WTC11 (cell line): ENCODE measurements at regions not wholly inside any gene's neighbourhood (a gene's known extent, or its start where the extent isn't known, plus 50 kb on each side); places are given as distances from the start of the nearest gene placed in this dataset.

Source experiments
- ATAC-seq: fragments of 200-7000 bp; cut with Tn5 transposase; 2 replicates; pipeline ENCODE4 v1.10.0; 2021; ENCODE audit warnings: mild to moderate bottlenecking, moderate library complexity
- CTCF ChIA-PET: fragments of 300-600 bp; sonication (Branson Sonifier 250); formaldehyde crosslinking; loops from one replicate; lab custom pipeline; 2021; ENCODE audit warnings: antibody characterized with exemption; lab: Charles Lee
- POLR2A ChIA-PET: fragments of 350-600 bp; sonication (Branson Sonifier 250); formaldehyde crosslinking; loops from one replicate; lab custom pipeline; 2021; ENCODE audit warnings: antibody characterized with exemption; lab: Charles Lee
- DNase-seq: peaks from one replicate; pipeline ENCODE4 v3.0.0; 2021; ENCODE audit warnings: low spot score
- H3K27ac Mint-ChIP-seq: 2 replicates; pipeline ENCODE4 v1.8.0; 2021; ENCODE audit warnings: mixed read lengths
- H3K27me3 Mint-ChIP-seq: 2 replicates; pipeline ENCODE4 v1.8.0; 2021; ENCODE audit warnings: low read depth, mild to moderate bottlenecking, moderate library complexity, mixed read lengths
- H3K36me3 Mint-ChIP-seq: 2 replicates; pipeline ENCODE4 v1.8.0; 2021; ENCODE audit warnings: mixed read lengths
- H3K4me1 Mint-ChIP-seq: 2 replicates; pipeline ENCODE4 v1.8.0; 2022; ENCODE audit warnings: mixed read lengths
- H3K4me3 Mint-ChIP-seq: 2 replicates; pipeline ENCODE4 v1.8.0; 2021; ENCODE audit warnings: mild to moderate bottlenecking, moderate library complexity, mixed read lengths
- H3K9me3 Mint-ChIP-seq: 2 replicates; pipeline ENCODE4 v1.8.0; 2021; ENCODE audit warnings: mixed read lengths
- ATF1 ChIP-seq: sonication (generic); formaldehyde crosslinking; IDR thresholded peaks from 2 replicates; pipeline ENCODE4 v1.8.1; 2023; ENCODE audit warnings: mild to moderate bottlenecking, moderate library complexity, missing genetic modification reagents
- CBFB ChIP-seq: sonication (generic); formaldehyde crosslinking; IDR thresholded peaks from 2 replicates; pipeline ENCODE4 v1.8.1; 2022; ENCODE audit warnings: mild to moderate bottlenecking, low read depth, missing genetic modification reagents
- EMX1 ChIP-seq: fragments of 250-450 bp; sonication (Bioruptor Pico); IDR thresholded peaks from 2 replicates; pipeline ENCODE4 v1.8.0; 2021; ENCODE audit warnings: mild to moderate bottlenecking
- GRHL2 ChIP-seq: fragments of 250-450 bp; sonication (Bioruptor Pico); IDR thresholded peaks from 2 replicates; pipeline ENCODE4 v1.8.0; 2022; ENCODE audit warnings: mild to moderate bottlenecking, moderate library complexity; ENCODE audit not compliant: insufficient replicate concordance, severe bottlenecking
- IRF2 ChIP-seq: sonication (generic); formaldehyde crosslinking; IDR thresholded peaks from 2 replicates; pipeline ENCODE4 v1.8.0; 2022; ENCODE audit warnings: low read depth, missing genetic modification reagents, borderline replicate concordance
- NFE2L1 ChIP-seq: sonication (generic); formaldehyde crosslinking; IDR thresholded peaks from 2 replicates; pipeline ENCODE4 v1.8.1; 2023; ENCODE audit warnings: missing genetic modification reagents
- NR1H2 ChIP-seq: sonication (generic); formaldehyde crosslinking; IDR thresholded peaks from 2 replicates; pipeline ENCODE4 v1.9.0; 2021; ENCODE audit warnings: mild to moderate bottlenecking, moderate library complexity, missing genetic modification reagents
- OVOL2 ChIP-seq: fragments of 250-450 bp; sonication (Bioruptor Pico); IDR thresholded peaks from 2 replicates; pipeline ENCODE4 v1.9.0; 2021; ENCODE audit warnings: mild to moderate bottlenecking, borderline replicate concordance
- ZBTB21 ChIP-seq: sonication (generic); formaldehyde crosslinking; IDR thresholded peaks from 2 replicates; pipeline ENCODE4 v1.8.1; 2023; ENCODE audit warnings: mild to moderate bottlenecking, missing genetic modification reagents, borderline replicate concordance
- ZNF121 ChIP-seq: sonication (generic); formaldehyde crosslinking; IDR thresholded peaks from 2 replicates; pipeline ENCODE4 v1.8.0; 2023; ENCODE audit warnings: missing genetic modification reagents
- ZNF219 ChIP-seq: sonication (generic); formaldehyde crosslinking; IDR thresholded peaks from 2 replicates; pipeline ENCODE4 v1.8.0; 2023; ENCODE audit warnings: missing genetic modification reagents, mild to moderate bottlenecking, borderline replicate concordance
- ZNF416 ChIP-seq: fragments of 250-450 bp; sonication (Bioruptor Pico); IDR thresholded peaks from 2 replicates; pipeline ENCODE4 v1.9.0; 2021; ENCODE audit warnings: mild to moderate bottlenecking, inconsistent platforms
- TF ChIP-seq, protein P1 (sequence below): fragments of 250-450 bp; sonication (Bioruptor Pico); conservative IDR thresholded peaks from 2 replicates; pipeline ENCODE4 v1.9.0; 2021; ENCODE audit warnings: mild to moderate bottlenecking
- TF ChIP-seq, protein P2 (sequence below): fragments of 250-450 bp; sonication (Bioruptor Pico); IDR thresholded peaks from 2 replicates; pipeline ENCODE4 v2.1.2; 2022; ENCODE audit warnings: mild to moderate bottlenecking, moderate library complexity
- TF ChIP-seq, protein P3 (sequence below): sonication (generic); formaldehyde crosslinking; IDR thresholded peaks from 2 replicates; pipeline ENCODE4 v1.8.1; 2023; ENCODE audit warnings: mild to moderate bottlenecking, moderate library complexity, missing genetic modification reagents
- TF ChIP-seq, protein P4 (sequence below): fragments of 250-450 bp; sonication (Bioruptor Pico); IDR thresholded peaks from 2 replicates; pipeline ENCODE4 v1.9.0; 2021; ENCODE audit warnings: mild to moderate bottlenecking
- TF ChIP-seq, protein P5 (sequence below): sonication (generic); formaldehyde crosslinking; conservative IDR thresholded peaks from 2 replicates; pipeline ENCODE4 v1.8.1; 2022; ENCODE audit warnings: mild to moderate bottlenecking, missing genetic modification reagents
- TF ChIP-seq, protein P6 (sequence below): sonication (generic); formaldehyde crosslinking; IDR thresholded peaks from 2 replicates; pipeline ENCODE4 v1.8.1; 2022; ENCODE audit warnings: low read depth, mild to moderate bottlenecking, moderate library complexity, missing genetic modification reagents, borderline replicate concordance
- TF ChIP-seq, protein P7 (sequence below): sonication (generic); formaldehyde crosslinking; IDR thresholded peaks from 2 replicates; pipeline ENCODE4 v1.8.0; 2023; ENCODE audit warnings: missing genetic modification reagents, mild to moderate bottlenecking, borderline replicate concordance
- TF ChIP-seq, protein P8 (sequence below): sonication (generic); formaldehyde crosslinking; IDR thresholded peaks from 2 replicates; pipeline ENCODE4 v1.8.0; 2022; ENCODE audit warnings: mild to moderate bottlenecking, missing genetic modification reagents

DNA sequence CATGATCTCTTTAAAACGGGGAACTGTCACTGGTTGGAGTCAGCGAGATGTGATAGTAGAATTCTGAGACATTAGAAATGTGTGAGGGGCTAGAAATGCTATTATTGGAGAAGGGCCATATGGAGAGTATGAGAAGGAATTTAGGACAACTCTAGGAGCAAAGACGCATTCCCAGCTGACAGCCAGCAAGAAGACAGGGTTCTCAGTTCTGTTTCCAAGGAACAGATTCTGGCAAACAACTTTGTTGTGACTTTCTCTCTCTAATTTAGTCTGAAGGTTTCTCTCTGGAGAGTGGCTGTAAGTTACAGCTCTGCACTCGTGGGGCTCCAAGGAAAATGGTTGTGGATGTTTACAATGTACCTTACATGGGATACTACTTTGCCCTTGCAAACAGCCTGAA lies 876.3 kb downstream of the FAM181B start (continued):
- TF ChIP-seq, protein P1, sequence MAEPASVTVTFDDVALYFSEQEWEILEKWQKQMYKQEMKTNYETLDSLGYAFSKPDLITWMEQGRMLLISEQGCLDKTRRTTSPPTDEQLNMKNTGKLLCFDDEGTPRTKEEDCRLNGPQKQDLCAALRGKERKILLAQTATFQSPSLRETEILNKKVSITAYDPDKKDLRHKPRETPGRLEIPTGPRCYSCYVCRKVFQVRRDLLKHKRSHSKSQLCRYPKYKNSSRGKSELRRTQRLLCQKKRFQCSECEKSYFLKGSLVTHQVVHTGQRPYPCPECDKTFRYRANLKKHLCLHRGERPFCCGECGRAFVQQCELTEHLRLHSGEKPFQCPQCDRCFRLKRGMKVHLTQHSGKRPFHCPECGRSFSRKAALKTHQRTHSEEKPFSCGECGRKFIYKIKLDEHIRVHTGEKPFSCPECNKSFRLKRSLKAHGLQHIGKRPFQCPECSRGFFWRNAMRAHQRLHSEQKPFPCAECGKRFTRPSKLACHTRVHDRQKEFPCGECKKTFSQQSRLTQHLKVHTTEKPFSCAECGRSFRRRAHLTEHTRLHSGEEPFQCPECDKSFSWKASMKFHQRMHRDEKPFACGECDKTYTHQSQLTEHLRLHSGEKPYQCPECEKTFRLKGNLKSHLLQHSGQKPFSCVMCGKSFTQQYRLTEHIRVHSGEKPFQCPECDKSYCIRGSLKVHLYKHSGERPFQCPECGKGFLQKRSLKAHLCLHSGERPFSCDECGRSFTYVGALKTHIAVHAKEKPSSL (CRISPR knock-in tag): no peak
- TF ChIP-seq NFE2L1 (no peak), ATF1 (CRISPR knock-in tag) (no peak)

DNA sequence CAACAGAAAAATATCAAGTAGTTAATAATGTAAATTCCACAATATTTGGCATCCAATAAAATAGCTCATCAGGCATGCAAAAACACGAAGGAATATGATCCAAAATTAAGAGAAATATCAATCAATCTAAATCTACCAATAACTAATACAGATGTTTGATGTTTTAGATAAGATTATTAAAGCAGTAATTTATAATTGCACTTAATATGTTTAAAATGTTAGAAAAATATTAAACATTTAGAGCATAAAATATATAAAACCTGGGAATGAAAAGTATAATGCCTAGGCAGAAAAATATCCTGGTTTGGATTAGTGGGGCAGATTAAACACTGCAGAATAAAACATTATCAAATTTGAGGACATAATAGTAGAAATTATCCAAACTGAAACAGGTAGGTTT lies 879.9 kb downstream of the FAM181B start:
- POLR2A ChIA-PET: no interaction called here
- DNase-seq: no peak
- ATAC-seq: no peak
- H3K27ac Mint-ChIP-seq: no peak overlapping the region
- TF ChIP-seq GRHL2 (CRISPR knock-in tag) (no peak), CBFB (CRISPR knock-in tag) (no peak), IRF2 (no peak), ZNF121 (no peak), EMX1 (CRISPR knock-in tag) (no peak)
- TF ChIP-seq, protein P2, sequence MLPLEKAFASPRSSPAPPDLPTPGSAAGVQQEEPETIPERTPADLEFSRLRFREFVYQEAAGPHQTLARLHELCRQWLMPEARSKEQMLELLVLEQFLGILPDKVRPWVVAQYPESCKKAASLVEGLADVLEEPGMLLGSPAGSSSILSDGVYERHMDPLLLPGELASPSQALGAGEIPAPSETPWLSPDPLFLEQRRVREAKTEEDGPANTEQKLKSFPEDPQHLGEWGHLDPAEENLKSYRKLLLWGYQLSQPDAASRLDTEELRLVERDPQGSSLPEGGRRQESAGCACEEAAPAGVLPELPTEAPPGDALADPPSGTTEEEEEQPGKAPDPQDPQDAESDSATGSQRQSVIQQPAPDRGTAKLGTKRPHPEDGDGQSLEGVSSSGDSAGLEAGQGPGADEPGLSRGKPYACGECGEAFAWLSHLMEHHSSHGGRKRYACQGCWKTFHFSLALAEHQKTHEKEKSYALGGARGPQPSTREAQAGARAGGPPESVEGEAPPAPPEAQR (CRISPR knock-in tag): no peak
- TF ChIP-seq, protein P3, sequence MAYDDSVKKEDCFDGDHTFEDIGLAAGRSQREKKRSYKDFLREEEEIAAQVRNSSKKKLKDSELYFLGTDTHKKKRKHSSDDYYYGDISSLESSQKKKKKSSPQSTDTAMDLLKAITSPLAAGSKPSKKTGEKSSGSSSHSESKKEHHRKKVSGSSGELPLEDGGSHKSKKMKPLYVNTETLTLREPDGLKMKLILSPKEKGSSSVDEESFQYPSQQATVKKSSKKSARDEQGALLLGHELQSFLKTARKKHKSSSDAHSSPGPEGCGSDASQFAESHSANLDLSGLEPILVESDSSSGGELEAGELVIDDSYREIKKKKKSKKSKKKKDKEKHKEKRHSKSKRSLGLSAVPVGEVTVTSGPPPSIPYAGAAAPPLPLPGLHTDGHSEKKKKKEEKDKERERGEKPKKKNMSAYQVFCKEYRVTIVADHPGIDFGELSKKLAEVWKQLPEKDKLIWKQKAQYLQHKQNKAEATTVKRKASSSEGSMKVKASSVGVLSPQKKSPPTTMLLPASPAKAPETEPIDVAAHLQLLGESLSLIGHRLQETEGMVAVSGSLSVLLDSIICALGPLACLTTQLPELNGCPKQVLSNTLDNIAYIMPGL (CRISPR knock-in tag): no peak
- H3K4me3 Mint-ChIP-seq: no peak overlapping the region
- H3K27me3 Mint-ChIP-seq: no peaks in the 10 kb centered on the region
- no peaks in the 10 kb centered on the region for H3K36me3 Mint-ChIP-seq
- H3K4me1 Mint-ChIP-seq: no peaks in the 10 kb centered on the region
- CTCF ChIA-PET: no interaction called here
- no peaks in the 10 kb centered on the region for H3K9me3 Mint-ChIP-seq

DNA sequence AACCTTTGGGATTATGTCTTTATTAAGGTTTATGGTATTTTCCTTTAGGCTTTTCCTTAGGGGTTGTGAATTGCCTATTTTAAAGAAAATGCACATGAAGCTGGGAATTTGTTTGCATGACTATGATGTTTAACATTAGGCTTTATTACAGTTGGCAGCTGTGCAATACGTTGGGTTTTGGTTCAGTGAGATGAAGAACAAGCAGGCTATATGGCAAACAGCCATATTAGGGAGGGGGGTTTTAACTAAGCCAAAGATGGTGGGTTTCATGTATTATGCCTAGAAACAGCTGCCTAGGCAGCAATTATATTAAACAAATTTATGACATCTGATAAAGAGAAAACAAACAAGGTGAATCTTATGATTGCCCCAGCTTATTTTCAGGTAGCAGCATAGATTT lies 880.8 kb downstream of the FAM181B start:
- ATAC-seq (no peak), DNase-seq (no peak)
- H3K4me1 Mint-ChIP-seq: no peaks in the 10 kb centered on the region
- ChIA-PET CTCF (no interaction called here), POLR2A (no interaction called here)
- no peak overlapping the region for H3K27ac Mint-ChIP-seq
- H3K4me3 Mint-ChIP-seq: no peak overlapping the region
- H3K27me3 Mint-ChIP-seq: no peaks in the 10 kb centered on the region
- no peaks in the 10 kb centered on the region for H3K36me3 Mint-ChIP-seq
- H3K9me3 Mint-ChIP-seq: no peaks in the 10 kb centered on the region
- TF ChIP-seq NR1H2 (CRISPR knock-in tag) (no peak), ZNF416 (no peak), OVOL2 (CRISPR knock-in tag) (no peak), ZNF219 (CRISPR knock-in tag) (no peak), ZBTB21 (CRISPR knock-in tag) (no peak)
- TF ChIP-seq, protein P4, sequence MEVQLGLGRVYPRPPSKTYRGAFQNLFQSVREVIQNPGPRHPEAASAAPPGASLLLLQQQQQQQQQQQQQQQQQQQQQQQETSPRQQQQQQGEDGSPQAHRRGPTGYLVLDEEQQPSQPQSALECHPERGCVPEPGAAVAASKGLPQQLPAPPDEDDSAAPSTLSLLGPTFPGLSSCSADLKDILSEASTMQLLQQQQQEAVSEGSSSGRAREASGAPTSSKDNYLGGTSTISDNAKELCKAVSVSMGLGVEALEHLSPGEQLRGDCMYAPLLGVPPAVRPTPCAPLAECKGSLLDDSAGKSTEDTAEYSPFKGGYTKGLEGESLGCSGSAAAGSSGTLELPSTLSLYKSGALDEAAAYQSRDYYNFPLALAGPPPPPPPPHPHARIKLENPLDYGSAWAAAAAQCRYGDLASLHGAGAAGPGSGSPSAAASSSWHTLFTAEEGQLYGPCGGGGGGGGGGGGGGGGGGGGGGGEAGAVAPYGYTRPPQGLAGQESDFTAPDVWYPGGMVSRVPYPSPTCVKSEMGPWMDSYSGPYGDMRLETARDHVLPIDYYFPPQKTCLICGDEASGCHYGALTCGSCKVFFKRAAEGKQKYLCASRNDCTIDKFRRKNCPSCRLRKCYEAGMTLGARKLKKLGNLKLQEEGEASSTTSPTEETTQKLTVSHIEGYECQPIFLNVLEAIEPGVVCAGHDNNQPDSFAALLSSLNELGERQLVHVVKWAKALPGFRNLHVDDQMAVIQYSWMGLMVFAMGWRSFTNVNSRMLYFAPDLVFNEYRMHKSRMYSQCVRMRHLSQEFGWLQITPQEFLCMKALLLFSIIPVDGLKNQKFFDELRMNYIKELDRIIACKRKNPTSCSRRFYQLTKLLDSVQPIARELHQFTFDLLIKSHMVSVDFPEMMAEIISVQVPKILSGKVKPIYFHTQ (CRISPR knock-in tag): no peak
- TF ChIP-seq, protein P5, sequence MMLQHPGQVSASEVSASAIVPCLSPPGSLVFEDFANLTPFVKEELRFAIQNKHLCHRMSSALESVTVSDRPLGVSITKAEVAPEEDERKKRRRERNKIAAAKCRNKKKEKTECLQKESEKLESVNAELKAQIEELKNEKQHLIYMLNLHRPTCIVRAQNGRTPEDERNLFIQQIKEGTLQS (CRISPR knock-in tag): no peak
- TF ChIP-seq, protein P6, sequence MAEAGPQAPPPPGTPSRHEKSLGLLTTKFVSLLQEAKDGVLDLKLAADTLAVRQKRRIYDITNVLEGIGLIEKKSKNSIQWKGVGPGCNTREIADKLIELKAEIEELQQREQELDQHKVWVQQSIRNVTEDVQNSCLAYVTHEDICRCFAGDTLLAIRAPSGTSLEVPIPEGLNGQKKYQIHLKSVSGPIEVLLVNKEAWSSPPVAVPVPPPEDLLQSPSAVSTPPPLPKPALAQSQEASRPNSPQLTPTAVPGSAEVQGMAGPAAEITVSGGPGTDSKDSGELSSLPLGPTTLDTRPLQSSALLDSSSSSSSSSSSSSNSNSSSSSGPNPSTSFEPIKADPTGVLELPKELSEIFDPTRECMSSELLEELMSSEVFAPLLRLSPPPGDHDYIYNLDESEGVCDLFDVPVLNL (CRISPR knock-in tag): no peak
- TF ChIP-seq, protein P7, sequence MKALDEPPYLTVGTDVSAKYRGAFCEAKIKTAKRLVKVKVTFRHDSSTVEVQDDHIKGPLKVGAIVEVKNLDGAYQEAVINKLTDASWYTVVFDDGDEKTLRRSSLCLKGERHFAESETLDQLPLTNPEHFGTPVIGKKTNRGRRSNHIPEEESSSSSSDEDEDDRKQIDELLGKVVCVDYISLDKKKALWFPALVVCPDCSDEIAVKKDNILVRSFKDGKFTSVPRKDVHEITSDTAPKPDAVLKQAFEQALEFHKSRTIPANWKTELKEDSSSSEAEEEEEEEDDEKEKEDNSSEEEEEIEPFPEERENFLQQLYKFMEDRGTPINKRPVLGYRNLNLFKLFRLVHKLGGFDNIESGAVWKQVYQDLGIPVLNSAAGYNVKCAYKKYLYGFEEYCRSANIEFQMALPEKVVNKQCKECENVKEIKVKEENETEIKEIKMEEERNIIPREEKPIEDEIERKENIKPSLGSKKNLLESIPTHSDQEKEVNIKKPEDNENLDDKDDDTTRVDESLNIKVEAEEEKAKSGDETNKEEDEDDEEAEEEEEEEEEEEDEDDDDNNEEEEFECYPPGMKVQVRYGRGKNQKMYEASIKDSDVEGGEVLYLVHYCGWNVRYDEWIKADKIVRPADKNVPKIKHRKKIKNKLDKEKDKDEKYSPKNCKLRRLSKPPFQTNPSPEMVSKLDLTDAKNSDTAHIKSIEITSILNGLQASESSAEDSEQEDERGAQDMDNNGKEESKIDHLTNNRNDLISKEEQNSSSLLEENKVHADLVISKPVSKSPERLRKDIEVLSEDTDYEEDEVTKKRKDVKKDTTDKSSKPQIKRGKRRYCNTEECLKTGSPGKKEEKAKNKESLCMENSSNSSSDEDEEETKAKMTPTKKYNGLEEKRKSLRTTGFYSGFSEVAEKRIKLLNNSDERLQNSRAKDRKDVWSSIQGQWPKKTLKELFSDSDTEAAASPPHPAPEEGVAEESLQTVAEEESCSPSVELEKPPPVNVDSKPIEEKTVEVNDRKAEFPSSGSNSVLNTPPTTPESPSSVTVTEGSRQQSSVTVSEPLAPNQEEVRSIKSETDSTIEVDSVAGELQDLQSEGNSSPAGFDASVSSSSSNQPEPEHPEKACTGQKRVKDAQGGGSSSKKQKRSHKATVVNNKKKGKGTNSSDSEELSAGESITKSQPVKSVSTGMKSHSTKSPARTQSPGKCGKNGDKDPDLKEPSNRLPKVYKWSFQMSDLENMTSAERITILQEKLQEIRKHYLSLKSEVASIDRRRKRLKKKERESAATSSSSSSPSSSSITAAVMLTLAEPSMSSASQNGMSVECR: no peak
- TF ChIP-seq, protein P8, sequence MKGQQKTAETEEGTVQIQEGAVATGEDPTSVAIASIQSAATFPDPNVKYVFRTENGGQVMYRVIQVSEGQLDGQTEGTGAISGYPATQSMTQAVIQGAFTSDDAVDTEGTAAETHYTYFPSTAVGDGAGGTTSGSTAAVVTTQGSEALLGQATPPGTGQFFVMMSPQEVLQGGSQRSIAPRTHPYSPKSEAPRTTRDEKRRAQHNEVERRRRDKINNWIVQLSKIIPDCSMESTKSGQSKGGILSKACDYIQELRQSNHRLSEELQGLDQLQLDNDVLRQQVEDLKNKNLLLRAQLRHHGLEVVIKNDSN (CRISPR knock-in tag): no peak
